PC-3 (cell line): ENCODE measurements at regions not wholly inside any gene's neighbourhood (a gene's known extent, or its start where the extent isn't known, plus 50 kb on each side); places are given as distances from the start of the nearest gene placed in this dataset.

Experiments
- CTCF ChIP-seq: fragments of 300-600 bp; sonication (generic); conservative IDR thresholded peaks from 2 replicates; pipeline ENCODE4 v1.5.1; 2017; ENCODE audit warnings: antibody characterized with exemption, low read depth, mild to moderate bottlenecking, low read length
- EZH2 ChIP-seq: fragments of 300-600 bp; sonication (generic); IDR thresholded peaks from one replicate; pipeline ENCODE4 v1.6.1; 2017; ENCODE audit warnings: antibody characterized with exemption, mild to moderate bottlenecking, low read length; ENCODE audit not compliant: unreplicated experiment

- TF ChIP-seq CTCF (no peak), EZH2 (no peak)
Measured at GRCh38 chr5:103425686-103426454, 136.7 kb downstream of the NUDT12 start.
